ENCODE measurements at regions not wholly inside any gene's neighbourhood (a gene's known extent, or its start where the extent isn't known, plus 50 kb on each side); places are given as distances from the start of the nearest gene placed in this dataset.
A peak's percentile ranks its signal among the peaks of the same experiment; 100 is the strongest.
"Not testable (repeated sequence)": the region's sequence is repeated elsewhere in the genome, so short reads cannot be mapped to it uniquely, and the experiment has no call there.

DNA sequence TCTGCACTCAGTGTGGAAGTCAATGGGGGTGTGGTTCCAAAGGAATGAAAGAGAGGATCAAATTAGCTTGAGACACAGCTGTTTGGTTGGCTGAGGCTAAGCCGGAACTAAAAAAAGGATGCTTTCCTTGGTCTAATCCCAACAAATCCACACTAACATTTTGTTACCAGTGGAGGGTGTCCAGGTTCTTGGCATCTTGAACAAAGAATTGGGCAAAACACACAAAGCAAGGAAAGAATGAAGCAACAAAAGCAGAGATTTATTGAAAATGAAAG lies 278.6 kb upstream of the PLET1 start:
- not testable (repeated sequence) for DNase-seq (ENCODE audit: low read depth)

DNA sequence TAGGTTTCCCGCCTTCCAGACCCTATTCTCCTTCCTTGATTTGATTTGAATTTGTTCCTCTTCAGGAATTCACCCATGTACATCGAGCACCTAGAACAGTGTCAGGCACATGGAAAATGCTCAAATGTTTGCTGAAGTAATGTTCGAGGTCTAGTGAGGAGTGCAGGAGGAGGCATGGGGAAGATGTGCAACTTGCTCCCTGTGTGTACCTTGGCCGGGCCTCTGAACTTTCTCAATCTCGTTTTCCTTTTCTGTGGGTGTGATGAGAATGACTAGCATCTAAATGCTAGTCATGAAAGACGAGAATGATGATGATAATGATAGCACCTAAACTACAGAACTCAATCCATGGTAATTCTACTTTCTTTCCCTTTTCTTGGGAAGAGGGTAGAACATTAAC lies 279.1 kb upstream of the PLET1 start:
- DNase-seq (ENCODE audit: low read depth), result no peak

DNA sequence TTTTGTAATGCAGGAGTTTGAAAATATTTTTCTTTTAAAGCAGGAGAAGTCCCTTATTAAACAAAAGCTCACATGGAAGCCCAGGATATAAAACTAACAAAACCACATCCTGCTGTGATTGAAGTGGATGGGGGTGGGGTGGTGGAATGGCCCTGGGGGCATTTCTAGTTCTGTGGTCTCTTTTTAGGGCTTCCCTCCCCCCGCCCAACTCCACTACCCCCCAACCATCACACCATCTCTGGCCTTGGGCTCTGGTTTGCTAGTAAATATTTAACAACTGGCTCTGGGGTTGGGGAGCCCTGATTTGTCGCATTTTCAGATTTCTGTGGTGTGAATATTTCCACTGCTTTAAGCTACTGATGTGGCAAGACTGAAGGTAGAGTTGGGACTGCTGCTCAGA lies 279.6 kb upstream of the PLET1 start:
- DNase-seq (ENCODE audit: low read depth), result no peak

DNA sequence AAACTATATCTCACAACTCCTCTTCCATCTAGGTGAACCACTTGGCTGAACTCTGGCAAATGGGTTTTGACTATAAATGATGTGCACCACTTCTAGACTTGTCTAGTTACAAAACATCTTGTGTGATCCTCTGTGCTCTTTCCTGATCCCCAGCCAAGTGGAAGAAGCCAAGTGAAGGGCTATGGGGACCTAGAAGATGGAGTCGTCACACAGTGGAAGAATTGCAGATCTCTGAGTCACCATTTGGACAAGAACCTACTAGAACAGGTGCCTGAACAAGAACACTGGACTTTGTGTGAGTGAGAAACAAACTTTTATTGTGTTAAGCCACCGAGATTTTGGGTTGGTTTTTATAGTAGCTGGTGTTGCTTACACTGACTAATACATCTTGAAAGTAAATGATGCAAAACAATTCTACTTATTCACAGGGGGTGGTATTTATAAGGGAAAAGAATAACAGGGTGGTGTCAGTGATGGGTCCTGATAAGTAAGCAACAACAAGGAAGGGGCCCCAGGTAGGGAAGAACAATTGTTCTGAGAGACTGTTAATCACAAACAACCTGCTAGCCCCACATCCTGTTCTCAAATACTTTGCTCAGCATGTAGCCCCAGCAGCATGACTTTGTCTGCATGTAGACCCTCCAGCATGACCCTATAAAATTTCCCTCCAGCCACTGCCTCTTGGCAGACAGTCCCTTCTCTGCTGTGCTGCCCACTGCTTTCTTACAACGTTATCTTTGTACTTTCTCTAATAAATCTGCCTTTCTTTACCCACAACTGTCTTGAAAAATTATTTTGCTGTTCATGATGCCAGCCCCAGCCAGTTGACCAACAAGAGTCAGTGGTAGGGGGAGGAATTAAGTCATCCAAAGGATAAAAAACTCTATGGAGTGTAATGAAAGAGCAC lies 280.7 kb upstream of the PLET1 start:
- DNase-seq (ENCODE audit: low read depth), result no peak

DNA sequence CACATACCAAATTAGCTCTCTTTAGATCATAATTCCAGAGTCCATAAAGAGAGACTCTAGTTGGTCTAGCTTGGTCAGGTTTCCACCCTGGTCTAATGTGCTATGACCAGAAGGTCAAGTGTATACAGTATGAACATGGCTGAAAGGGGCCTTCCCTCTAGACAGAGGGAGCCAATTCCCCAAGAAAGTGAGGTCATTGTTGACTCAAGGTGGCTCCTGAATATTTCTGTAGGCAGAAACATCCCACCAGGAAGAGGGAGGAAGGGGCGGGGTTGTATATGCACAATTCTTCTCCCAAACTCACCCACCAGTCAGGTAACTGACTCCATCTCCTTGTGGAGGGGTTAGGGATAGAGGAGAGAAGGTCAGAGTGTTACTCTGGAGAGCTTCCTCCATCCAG lies 281.8 kb upstream of the PLET1 start:
- no peak for DNase-seq (ENCODE audit: low read depth)

DNA sequence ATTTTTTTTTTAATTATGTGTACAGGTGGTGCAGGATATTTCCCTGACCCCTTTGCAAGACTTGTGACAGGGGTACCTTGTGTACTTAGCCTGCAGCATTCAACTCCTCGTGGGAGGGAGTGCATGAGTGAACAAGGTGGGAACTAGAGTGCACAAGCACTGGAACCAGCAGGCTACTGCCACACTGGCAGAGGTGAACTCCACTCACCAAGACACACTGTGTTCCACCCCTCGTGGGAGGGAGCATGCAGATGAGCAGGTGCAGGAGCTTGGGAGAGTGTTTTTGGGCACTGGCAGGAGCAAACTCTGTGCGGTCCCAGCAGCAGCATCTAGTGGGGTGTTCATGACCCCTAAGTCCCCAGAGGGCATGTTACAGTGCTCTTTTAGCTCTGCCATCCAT lies 282.7 kb upstream of the PLET1 start:
- no peak for DNase-seq (ENCODE audit: low read depth)

DNA sequence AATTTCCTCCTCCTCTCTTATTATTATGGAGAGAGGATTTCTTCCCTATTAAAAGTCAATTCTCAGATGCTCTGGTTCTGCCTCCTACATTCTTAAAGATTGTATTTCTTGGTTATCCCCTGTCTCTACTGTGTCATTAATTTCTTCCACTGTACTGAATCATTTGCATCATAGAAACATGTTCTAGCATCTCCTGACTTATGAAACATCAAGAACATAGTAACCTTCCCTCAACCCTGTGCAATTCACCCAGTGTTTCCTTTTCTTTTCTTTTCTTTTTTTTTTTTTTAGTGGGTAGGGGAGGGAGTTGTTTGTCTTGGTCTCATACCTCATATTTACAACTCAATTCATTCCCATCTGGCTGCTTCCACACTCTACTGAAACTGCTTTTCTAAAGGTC lies 288.0 kb upstream of the PLET1 start:
- no peak for DNase-seq (ENCODE audit: low read depth)

DNA sequence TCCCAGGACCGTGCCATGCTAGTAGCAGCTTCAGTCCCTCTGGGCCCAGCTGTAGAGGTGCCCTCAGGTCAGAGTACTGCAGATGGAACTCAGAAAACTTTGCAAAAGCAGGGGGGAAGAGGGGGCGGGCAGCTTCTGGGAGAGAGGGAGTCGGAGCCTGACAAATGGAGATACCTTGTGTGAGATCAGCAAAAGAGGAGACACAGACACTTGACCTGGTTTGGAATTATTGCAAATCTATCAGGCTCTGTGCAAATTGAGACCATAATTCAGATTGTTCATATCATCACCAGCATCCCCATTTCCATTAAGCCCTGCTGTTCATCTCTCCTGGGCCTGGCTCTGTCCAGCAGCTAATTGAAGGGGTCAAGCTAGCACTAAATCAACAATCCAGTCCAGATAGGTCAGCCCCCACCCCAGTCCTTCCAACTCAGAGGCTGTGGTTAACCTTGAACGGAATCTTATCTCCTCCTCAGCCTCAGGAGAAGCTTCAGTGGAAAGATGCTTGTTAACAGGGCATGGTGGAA lies 292.6 kb upstream of the PLET1 start:
- no peak for DNase-seq (ENCODE audit: low read depth)

DNA sequence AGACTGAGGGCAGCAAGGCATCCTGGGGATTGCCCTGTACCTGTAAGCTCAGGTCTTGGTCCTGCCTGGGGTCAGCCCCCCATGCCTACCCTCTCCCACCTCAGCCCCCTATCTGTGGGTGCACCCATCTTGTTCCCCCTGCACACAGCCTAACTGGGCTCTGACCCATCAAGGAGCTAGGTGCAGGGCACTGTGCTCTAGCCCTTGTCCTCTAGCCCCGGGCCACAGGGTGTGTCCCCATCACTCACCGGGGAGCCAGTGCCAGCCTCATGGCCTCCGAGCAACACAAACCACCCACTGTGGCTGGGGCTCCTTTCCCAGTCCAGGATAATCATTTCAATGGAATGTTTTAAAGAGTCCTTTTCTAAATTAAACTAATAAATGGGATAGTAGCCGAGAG lies 293.9 kb upstream of the PLET1 start:
- DNase-seq (ENCODE audit: low read depth), result no peak

DNA sequence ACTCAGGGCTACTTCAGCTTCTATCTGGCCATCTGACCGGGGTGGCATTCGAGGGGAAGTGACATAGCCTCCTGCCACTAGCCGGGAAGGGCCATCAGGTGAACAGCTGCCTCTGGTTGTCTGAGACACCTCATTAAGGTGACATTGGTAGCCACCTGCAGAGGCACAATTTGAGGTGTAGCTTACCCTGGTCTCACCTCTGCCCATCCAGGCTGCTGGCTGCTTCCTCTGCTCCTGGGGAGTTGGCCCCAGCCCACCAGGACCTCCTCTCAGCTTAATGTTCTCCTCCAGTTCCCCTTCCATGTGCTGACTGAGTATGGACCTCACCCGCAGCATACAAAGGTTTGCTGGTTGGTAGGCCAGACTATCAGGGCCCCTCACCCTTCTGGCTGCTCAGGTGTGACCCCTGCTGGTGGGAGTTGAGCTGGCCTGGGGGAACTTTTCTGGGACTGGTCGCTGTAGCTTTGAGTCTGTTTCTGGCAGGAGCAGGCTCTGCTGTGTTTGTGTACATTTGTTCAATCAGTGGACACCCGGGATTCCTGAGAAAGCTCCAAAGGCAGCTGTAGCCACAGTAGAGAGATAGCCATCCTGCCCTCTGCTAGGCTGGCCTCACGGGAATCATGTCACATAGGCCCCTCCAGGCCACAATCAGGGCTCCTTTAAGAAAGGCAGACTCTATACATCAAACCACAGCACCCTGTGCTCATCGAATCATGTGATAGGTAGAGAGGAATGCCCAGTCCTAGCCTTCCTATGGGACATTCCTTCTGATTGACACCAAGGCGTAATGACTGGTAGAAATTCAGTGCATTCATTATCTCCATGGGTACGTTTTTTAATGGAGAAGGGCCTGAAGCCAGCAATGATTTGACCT lies 295.1 kb upstream of the PLET1 start:
- DNase-seq (ENCODE audit: low read depth), result peak; percentile 51

DNA sequence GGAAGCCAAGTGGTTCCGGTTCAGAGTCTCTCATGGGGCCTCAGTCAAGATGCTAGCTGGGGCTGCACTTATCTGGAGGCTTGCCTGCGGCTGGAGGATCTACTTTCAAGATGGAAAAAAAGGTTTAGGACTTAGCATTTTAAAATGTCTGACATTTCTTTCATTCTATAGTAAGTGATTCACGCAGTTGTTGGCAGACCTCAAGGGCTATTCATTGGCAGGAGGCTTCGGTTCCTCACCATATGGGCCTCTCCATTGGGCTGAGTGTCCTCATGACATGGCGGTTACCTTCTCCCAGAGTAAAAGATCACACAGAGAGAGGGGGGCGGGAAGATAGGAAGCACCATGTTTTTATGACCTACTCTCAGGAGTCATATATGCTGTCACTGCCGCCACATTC lies 298.0 kb upstream of the PLET1 start:
- no peak for DNase-seq (ENCODE audit: low read depth)

DNA sequence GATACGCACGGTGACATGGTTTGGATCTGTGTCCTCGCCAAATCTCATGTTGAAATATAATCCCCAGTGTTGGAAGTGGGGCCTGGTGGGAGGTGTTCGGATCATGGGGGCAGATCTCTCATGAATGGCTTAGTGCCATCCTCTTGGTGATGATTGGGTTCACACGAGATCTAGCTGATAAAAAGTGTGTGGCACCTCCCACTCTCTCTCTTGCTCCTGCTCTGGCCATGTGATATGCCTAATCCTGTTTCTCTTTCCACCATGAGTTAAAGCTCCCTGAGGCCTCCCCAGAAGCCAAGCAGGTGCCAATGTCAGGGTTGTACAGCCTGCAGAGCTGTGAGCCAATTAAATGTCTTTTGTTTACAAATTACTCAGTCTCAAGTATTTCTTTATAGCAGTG lies 303.1 kb upstream of the PLET1 start:
- no peak for DNase-seq (ENCODE audit: low read depth)

DNA sequence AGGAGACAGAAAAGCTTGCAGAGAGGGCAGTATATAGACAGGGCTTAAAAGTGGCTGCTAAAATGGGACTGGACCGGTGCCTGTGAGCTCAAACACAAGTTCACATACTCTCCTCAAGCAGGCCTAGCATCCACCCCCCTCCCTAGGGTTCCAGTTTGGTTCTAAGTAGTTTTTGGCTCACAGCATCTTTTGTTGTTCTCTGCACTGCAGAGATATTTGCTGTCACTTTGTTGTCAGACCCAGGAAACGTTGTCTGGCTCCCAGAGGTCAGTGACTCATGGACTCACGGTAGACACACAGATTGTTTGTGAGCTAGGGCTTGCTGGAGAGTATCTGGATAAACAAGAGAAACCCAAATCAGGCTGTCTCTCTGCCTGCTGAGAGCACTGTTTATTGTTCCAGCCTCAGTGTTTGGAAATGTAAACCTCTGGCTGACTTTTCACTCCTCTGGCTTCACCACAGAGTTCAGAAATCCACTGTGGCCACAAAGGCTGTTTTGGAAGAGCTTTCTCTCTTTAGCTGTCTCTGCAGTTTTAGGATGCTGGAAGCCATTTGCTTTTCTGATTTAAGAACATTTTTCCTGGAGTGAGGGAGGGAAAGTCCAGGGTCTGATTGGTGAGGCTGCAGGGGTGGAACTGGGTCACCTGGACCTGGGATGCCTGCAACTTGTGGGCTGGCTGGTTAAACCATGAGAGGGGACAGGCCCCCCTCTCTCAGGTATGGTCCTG lies 303.7 kb upstream of the PLET1 start:
- no peak for DNase-seq (ENCODE audit: low read depth)

DNA sequence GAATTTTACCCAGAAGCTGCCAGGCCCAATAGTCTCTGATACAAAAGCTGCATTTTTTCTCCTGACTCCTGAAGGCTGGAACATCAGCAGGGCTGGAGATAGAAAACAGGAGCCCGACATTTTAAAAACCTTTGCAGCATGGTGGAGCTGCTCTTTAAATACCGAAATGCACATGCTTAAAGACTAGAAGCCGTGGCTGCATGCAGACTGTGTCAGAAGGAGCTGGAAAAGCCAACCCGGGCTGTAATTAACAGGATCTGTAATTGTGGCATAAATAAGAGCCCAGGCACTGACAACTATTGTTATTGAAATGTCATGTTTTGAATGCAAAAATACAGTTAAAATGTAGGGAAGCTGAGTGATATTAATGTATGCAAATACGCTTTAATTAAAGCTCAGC lies 304.9 kb upstream of the PLET1 start:
- DNase-seq (ENCODE audit: low read depth), result no peak

DNA sequence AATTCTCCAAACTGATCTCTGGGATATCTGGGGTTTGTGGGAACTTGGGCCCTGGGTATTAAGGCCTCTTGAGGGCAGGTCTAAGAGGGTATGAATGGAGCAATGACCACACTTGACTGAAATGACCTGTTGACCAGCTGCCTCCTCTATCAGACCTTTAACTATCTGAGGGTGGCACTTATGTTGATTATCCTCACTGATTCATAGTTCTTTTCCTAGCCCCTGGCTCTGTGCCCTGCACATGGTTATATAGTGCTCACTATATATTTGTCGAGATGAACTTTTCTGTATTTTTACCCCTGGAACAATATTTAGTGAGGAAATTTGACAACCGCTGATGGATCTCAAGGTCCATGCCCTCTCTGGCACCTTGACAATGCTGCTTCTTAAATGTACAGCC lies 305.5 kb upstream of the PLET1 start:
- no peak for DNase-seq (ENCODE audit: low read depth)

DNA sequence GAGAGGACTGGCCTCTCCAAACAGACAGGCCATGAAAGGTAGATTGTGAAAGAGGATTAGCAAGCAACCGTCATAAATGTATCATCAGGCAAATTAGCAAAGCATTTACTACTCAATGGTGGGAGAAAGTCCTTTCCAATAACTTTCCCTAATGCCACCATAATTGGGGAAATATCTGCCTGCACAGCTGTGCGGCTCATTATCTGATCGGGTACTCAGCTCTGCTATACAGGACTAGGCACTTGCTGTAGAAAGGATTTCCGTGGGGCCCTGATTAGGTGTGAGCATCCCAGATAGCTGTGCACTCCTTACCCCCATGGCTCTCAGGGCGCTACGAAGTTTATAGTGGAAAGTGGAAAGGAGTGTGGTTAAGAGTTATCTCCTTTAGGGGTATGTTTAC lies 309.7 kb upstream of the PLET1 start:
- DNase-seq (ENCODE audit: low read depth), result no peak

DNA sequence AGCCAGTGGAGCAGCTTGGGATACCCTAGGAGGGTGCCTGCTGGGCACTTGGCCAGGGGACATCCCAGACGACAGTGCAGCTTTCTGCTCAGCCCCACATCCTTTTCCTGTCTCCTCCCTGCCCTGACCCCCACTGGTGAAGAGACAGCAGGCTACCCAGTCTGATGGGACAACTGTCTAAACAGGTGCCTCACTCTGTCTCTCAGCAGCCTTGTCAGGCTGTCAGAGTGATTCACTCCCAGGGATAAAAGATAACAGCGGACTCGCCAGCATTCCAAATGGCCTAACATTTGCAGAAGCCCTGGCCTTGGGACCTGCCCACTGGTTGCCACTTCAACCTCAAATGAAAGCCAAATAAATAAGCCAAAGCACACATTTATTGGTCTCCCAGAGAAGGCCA lies 318.6 kb upstream of the PLET1 start:
- DNase-seq (ENCODE audit: low read depth), result no peak

DNA sequence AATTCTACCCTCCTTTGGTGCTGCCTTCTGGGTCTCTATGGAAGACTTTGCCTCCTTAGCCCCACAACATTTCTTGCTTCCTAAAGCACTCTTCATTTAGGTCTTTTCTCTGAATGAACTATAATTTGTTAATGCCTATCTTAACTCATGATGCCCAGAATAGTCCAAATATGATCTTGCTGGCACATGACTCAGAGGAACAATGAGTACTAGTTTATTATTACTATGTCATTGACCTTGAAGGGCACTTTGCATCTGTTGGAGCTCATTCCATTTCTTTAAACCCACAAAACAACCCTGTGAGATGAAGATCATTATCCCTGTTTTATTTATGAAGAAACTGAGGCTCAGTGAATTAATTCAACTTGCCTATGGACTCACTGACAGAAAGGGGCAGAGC lies 320.2 kb upstream of the PLET1 start:
- DNase-seq (ENCODE audit: low read depth), result no peak

DNA sequence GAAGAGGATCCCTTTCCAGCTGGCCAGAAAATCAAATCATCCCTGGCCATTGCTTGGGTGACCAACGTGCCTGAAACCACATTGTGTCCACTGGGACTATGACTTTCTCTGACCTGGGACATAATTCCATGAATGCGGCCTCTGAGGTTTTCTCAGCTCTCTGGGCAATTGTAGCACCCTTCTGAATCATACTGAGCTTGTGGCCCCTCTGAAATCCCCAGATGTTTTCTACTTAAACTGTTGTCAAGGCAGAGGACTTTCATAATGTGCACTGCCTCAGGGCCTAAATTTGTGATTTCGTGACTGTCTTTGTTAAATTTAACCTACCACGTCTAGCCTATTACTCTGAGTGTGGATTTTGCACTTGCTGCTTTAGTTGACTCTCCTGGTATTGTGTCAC lies 321.1 kb upstream of the PLET1 start:
- DNase-seq (ENCODE audit: low read depth), result no peak

DNA sequence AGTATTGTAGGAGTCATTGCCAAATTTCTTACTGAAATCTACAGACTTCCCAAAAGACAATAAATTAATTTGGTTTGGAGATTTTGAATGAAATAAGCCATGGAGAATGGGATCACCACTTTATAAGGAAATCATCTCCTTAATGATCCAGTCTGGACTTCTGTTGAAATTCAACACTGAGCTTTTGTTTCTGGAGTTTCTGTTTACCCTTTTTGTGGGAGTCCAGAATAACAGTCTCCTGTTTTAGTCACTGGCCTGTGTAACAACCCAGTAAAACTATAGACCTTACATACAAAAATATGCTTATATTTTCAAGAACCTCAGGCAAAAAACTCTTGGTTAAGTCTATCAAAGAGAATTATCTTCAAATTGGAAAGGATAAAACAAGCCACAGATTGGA lies 321.7 kb upstream of the PLET1 start:
- no peak for DNase-seq (ENCODE audit: low read depth)

DNA sequence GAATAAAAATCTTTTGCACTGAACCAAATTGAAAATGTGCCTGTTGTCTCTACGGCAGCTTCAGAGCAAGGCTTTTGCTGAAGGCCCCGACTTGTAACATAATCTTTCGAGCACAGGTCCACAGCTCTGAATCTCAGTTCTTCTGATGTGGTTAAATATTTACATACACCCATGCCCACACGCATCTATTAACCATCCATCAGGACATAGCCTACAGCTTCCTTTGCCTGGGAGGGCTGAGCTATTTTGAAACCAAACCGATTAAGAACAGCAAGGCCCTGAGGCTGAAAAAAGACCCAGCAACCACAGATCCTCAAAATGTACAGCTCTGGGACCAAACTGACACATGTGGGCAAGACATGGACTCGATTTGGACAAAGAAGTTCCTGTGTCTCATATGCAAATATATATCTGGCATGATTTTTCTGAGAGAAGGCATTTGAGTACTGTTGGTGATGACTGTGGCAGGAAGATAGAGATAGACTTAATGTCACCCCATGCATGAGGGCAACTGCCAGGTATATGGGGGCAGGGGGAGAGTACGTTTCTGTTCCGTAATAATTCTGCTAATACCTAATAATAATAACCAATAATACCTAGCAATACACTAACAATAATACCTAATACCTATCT lies 322.7 kb upstream of the PLET1 start:
- DNase-seq (ENCODE audit: low read depth), result no peak

DNA sequence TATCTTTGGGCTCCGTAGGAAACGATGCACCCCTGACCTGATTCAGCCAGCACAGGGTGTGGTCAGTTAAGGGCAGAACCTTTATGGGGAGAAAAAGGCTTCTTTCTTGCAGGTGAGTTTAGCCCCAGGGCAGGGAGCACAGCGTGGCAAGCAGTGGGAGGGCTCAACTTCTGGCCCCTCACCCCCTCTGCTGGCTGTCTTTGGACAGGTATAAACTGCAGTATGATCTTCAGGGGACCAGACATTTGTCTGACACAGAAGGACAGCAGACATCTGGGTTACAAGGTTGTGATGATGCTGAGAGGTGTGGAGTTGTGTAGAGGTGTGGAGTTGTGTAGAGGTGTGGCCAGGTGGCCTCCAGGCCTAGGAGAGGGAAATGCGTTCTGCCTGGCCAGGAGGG lies 324.0 kb upstream of the PLET1 start:
- DNase-seq (ENCODE audit: low read depth), result no peak

Measured in stimulated activated CD4-positive, alpha-beta T cell treated with anti-CD3 and anti-CD28 coated beads, Interleukin-2, amount 100 ng/mL, for 4 hours (primary cell).